ENCODE measurements at regions not wholly inside any gene's neighbourhood (a gene's known extent, or its start where the extent isn't known, plus 50 kb on each side); places are given as distances from the start of the nearest gene placed in this dataset.

- Histone ChIP-seq H3K9me3 (no peaks in the 10 kb centered on the region), H3K27ac (ENCODE audit: low read length) (no peak overlapping the region), H3K36me3 (ENCODE audit: control insufficient read depth in 2 of 2, extremely low read depth in 1 of 2, insufficient read depth in 1 of 2, low read length in 1 of 2) (no peaks in the 10 kb centered on the region), H3K4me1 (ENCODE audit: control insufficient read depth in 1 of 2, extremely low read depth in 1 of 2, insufficient read depth in 2 of 2, low read length in 2 of 2) (no peaks in the 10 kb centered on the region), H3K27me3 (replicated peaks in 1 of 2; ENCODE audit: control insufficient read depth in 2 of 2, extremely low read depth in 1 of 2, insufficient read depth in 2 of 2, low read length in 1 of 2) (no peaks in the 10 kb centered on the region), H3K4me3 (ENCODE audit: control insufficient read depth in 1 of 2, extremely low read depth in 1 of 2, low read length in 1 of 2) (no peak overlapping the region)
- Mint-ChIP-seq H3K36me3 (no peaks in the 10 kb centered on the region), H3K27ac (no peak overlapping the region), H3K9me3 (peaks cover 0 to 20% (median 17%) of the 10 kb centered on the region in 3 donors), H3K4me1 (no peaks in the 10 kb centered on the region), H3K4me3 (no peak overlapping the region), H3K27me3 (no peaks in the 10 kb centered on the region)
- ChIA-PET POLR2A (no interaction called here), CTCF (no interaction called here)
- ATAC-seq (replicated peaks in 1 of 4) = no peak
- no peak for DNase-seq
- 50% methylated on average over 1 of the region's 2 CpGs for WGBS (ENCODE audit: insufficient coverage)
Observed at GRCh38 chr4:178385481-178385880, 943.2 kb upstream of the AGA start.

DNA sequence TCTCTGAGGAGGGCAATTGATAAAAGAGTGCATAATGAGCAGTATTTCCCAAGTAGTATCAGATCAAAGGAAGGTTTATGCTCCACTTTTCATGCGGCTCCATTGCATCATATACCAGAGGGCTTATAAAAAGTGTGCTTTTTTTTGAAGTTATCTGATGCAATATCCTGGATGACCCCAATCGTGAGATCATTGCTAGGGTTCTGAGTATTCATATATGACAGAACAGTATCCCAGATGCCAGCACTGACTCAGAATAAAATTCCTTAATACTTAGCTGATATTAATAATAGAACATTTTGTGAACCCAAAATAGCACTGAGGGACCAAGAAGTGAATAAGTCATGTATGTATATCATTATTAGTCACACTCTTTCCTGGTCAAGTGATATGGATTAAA, 945.5 kb upstream of the AGA start:
- ATAC-seq (replicated peaks in 1 of 4) (no peak), DNase-seq (no peak)
- Histone ChIP-seq H3K27me3 (replicated peaks in 1 of 2; ENCODE audit: control insufficient read depth in 2 of 2, extremely low read depth in 1 of 2, insufficient read depth in 2 of 2, low read length in 1 of 2) (no peaks in the 10 kb centered on the region), H3K4me3 (ENCODE audit: control insufficient read depth in 1 of 2, extremely low read depth in 1 of 2, low read length in 1 of 2) (no peak overlapping the region), H3K4me1 (ENCODE audit: control insufficient read depth in 1 of 2, extremely low read depth in 1 of 2, insufficient read depth in 2 of 2, low read length in 2 of 2) (no peaks in the 10 kb centered on the region), H3K36me3 (ENCODE audit: control insufficient read depth in 2 of 2, extremely low read depth in 1 of 2, insufficient read depth in 1 of 2, low read length in 1 of 2) (no peaks in the 10 kb centered on the region), H3K27ac (ENCODE audit: low read length) (no peak overlapping the region), H3K9me3 (no peaks in the 10 kb centered on the region)
- Mint-ChIP-seq H3K36me3 (no peaks in the 10 kb centered on the region), H3K4me1 (no peaks in the 10 kb centered on the region), H3K27ac (no peak overlapping the region), H3K4me3 (no peak overlapping the region), H3K27me3 (no peaks in the 10 kb centered on the region), H3K9me3 (peaks cover 1 to 20% (median 17%) of the 10 kb centered on the region in 3 donors)
- WGBS (ENCODE audit: insufficient coverage) = 100% methylated on average over 1 of the region's 2 CpGs
- CTCF ChIA-PET = no interaction called here
- POLR2A ChIA-PET = no interaction called here

DNA sequence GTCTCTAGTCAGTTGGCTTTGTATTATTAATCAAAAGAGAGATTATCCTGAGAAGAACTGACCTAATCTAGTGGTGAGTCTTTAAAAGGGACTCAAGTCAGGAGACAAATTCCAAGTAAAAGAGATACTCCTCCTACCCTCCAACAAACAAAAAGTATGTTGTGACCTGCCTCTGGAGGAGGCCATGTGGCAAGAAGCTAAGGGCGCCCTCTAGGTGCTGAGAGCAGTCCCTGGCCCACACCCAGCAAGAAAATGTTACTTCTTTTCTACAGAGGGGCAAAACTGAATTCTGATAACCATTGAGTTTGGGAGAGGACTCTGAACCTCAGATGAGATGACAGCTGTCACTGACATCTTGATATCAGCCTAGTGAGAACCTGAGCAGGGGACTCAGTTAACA, 953.6 kb upstream of the AGA start:
- no peaks in the 10 kb centered on the region for H3K9me3 ChIP-seq
- Mint-ChIP-seq H3K27me3 (no peaks in the 10 kb centered on the region), H3K36me3 (no peaks in the 10 kb centered on the region), H3K9me3 (peaks cover 3 to 14% (median 10%) of the 10 kb centered on the region in 3 donors), H3K4me1 (no peaks in the 10 kb centered on the region), H3K27ac (no peak overlapping the region), H3K4me3 (no peak overlapping the region)
- H3K4me1 ChIP-seq (ENCODE audit: control insufficient read depth in 1 of 2, extremely low read depth in 1 of 2, insufficient read depth in 2 of 2, low read length in 2 of 2) = no peaks in the 10 kb centered on the region
- ChIA-PET POLR2A (no interaction called here), CTCF (no interaction called here)
- H3K27ac ChIP-seq (ENCODE audit: low read length) = no peak overlapping the region
- H3K4me3 ChIP-seq (ENCODE audit: control insufficient read depth in 1 of 2, extremely low read depth in 1 of 2, low read length in 1 of 2) = no peak overlapping the region
- no peaks in the 10 kb centered on the region for H3K27me3 ChIP-seq (replicated peaks in 1 of 2; ENCODE audit: control insufficient read depth in 2 of 2, extremely low read depth in 1 of 2, insufficient read depth in 2 of 2, low read length in 1 of 2)
- ATAC-seq (replicated peaks in 1 of 4) (no peak), DNase-seq (no peak)
- no CpG with 5 or more reads among the region's 1 CpG for WGBS (ENCODE audit: insufficient coverage)
- no peaks in the 10 kb centered on the region for H3K36me3 ChIP-seq (ENCODE audit: control insufficient read depth in 2 of 2, extremely low read depth in 1 of 2, insufficient read depth in 1 of 2, low read length in 1 of 2)

- POLR2A ChIA-PET = no interaction called here
- Mint-ChIP-seq H3K27me3 (no peaks in the 10 kb centered on the region), H3K4me3 (no peak overlapping the region), H3K9me3 (peaks cover 0 to 4% (median 0%) of the 10 kb centered on the region in 3 donors), H3K27ac (no peak overlapping the region), H3K36me3 (no peaks in the 10 kb centered on the region), H3K4me1 (no peaks in the 10 kb centered on the region)
- Histone ChIP-seq H3K4me1 (ENCODE audit: control insufficient read depth in 1 of 2, extremely low read depth in 1 of 2, insufficient read depth in 2 of 2, low read length in 2 of 2) (no peaks in the 10 kb centered on the region), H3K9me3 (no peaks in the 10 kb centered on the region), H3K36me3 (ENCODE audit: control insufficient read depth in 2 of 2, extremely low read depth in 1 of 2, insufficient read depth in 1 of 2, low read length in 1 of 2) (no peaks in the 10 kb centered on the region), H3K27me3 (replicated peaks in 1 of 2; ENCODE audit: control insufficient read depth in 2 of 2, extremely low read depth in 1 of 2, insufficient read depth in 2 of 2, low read length in 1 of 2) (no peaks in the 10 kb centered on the region), H3K27ac (ENCODE audit: low read length) (no peak overlapping the region), H3K4me3 (ENCODE audit: control insufficient read depth in 1 of 2, extremely low read depth in 1 of 2, low read length in 1 of 2) (no peak overlapping the region)
- CTCF ChIA-PET = no interaction called here
- no peak for DNase-seq
- no peak for ATAC-seq (replicated peaks in 1 of 4)
- WGBS (ENCODE audit: insufficient coverage) = no CpG with 5 or more reads among the region's 1 CpG
Observed at GRCh38 chr4:178412455-178412854, 970.2 kb upstream of the AGA start.

GRCh38 chr4:178414042-178414441, 971.8 kb upstream of the AGA start:
- Histone ChIP-seq H3K27me3 (replicated peaks in 1 of 2; ENCODE audit: control insufficient read depth in 2 of 2, extremely low read depth in 1 of 2, insufficient read depth in 2 of 2, low read length in 1 of 2) (no peaks in the 10 kb centered on the region), H3K36me3 (ENCODE audit: control insufficient read depth in 2 of 2, extremely low read depth in 1 of 2, insufficient read depth in 1 of 2, low read length in 1 of 2) (no peaks in the 10 kb centered on the region), H3K9me3 (no peaks in the 10 kb centered on the region), H3K4me1 (ENCODE audit: control insufficient read depth in 1 of 2, extremely low read depth in 1 of 2, insufficient read depth in 2 of 2, low read length in 2 of 2) (no peaks in the 10 kb centered on the region), H3K4me3 (ENCODE audit: control insufficient read depth in 1 of 2, extremely low read depth in 1 of 2, low read length in 1 of 2) (no peak overlapping the region), H3K27ac (ENCODE audit: low read length) (no peak overlapping the region)
- DNase-seq (no peak), ATAC-seq (replicated peaks in 1 of 4) (no peak)
- no CpG with 5 or more reads among the region's 4 CpGs for WGBS (ENCODE audit: insufficient coverage)
- no peak overlapping the region for H3K27ac Mint-ChIP-seq
- no peaks in the 10 kb centered on the region for H3K27me3 Mint-ChIP-seq
- no peaks in the 10 kb centered on the region for H3K36me3 Mint-ChIP-seq
- ChIA-PET CTCF (no interaction called here), POLR2A (no interaction called here)
- H3K4me1 Mint-ChIP-seq = no peaks in the 10 kb centered on the region
- peaks cover 0 to 4% (median 0%) of the 10 kb centered on the region in 3 donors for H3K9me3 Mint-ChIP-seq
- no peak overlapping the region for H3K4me3 Mint-ChIP-seq

GRCh38 chr4:178414881-178415446, 972.7 kb upstream of the AGA start:
- Histone ChIP-seq H3K27me3 (replicated peaks in 1 of 2; ENCODE audit: control insufficient read depth in 2 of 2, extremely low read depth in 1 of 2, insufficient read depth in 2 of 2, low read length in 1 of 2) (no peaks in the 10 kb centered on the region), H3K4me3 (ENCODE audit: control insufficient read depth in 1 of 2, extremely low read depth in 1 of 2, low read length in 1 of 2) (no peak overlapping the region), H3K4me1 (ENCODE audit: control insufficient read depth in 1 of 2, extremely low read depth in 1 of 2, insufficient read depth in 2 of 2, low read length in 2 of 2) (no peaks in the 10 kb centered on the region), H3K36me3 (ENCODE audit: control insufficient read depth in 2 of 2, extremely low read depth in 1 of 2, insufficient read depth in 1 of 2, low read length in 1 of 2) (no peaks in the 10 kb centered on the region), H3K9me3 (no peaks in the 10 kb centered on the region), H3K27ac (ENCODE audit: low read length) (no peak overlapping the region)
- ATAC-seq (replicated peaks in 1 of 4) = no peak
- H3K4me3 Mint-ChIP-seq = no peak overlapping the region
- H3K36me3 Mint-ChIP-seq = no peaks in the 10 kb centered on the region
- no peak for DNase-seq
- no peaks in the 10 kb centered on the region for H3K4me1 Mint-ChIP-seq
- H3K9me3 Mint-ChIP-seq = peaks cover 0 to 4% (median 0%) of the 10 kb centered on the region in 3 donors
- H3K27ac Mint-ChIP-seq = no peak overlapping the region
- no peaks in the 10 kb centered on the region for H3K27me3 Mint-ChIP-seq
- ChIA-PET POLR2A (no interaction called here), CTCF (no interaction called here)
- 95% methylated on average over 12 of the region's 18 CpGs for WGBS (ENCODE audit: insufficient coverage)

GRCh38 chr4:178415925-178416324, 973.7 kb upstream of the AGA start:
- no peaks in the 10 kb centered on the region for H3K4me1 ChIP-seq (ENCODE audit: control insufficient read depth in 1 of 2, extremely low read depth in 1 of 2, insufficient read depth in 2 of 2, low read length in 2 of 2)
- no peak overlapping the region for H3K4me3 Mint-ChIP-seq
- ATAC-seq (replicated peaks in 1 of 4) (no peak), DNase-seq (no peak)
- POLR2A ChIA-PET = no interaction called here
- no peaks in the 10 kb centered on the region for H3K27me3 Mint-ChIP-seq
- H3K4me1 Mint-ChIP-seq = no peaks in the 10 kb centered on the region
- H3K36me3 ChIP-seq (ENCODE audit: control insufficient read depth in 2 of 2, extremely low read depth in 1 of 2, insufficient read depth in 1 of 2, low read length in 1 of 2) = no peaks in the 10 kb centered on the region
- H3K9me3 Mint-ChIP-seq = no peaks in the 10 kb centered on the region
- CTCF ChIA-PET = no interaction called here
- no peaks in the 10 kb centered on the region for H3K9me3 ChIP-seq
- no peaks in the 10 kb centered on the region for H3K36me3 Mint-ChIP-seq
- no peaks in the 10 kb centered on the region for H3K27me3 ChIP-seq (replicated peaks in 1 of 2; ENCODE audit: control insufficient read depth in 2 of 2, extremely low read depth in 1 of 2, insufficient read depth in 2 of 2, low read length in 1 of 2)
- H3K27ac ChIP-seq (ENCODE audit: low read length) = no peak overlapping the region
- no peak overlapping the region for H3K4me3 ChIP-seq (ENCODE audit: control insufficient read depth in 1 of 2, extremely low read depth in 1 of 2, low read length in 1 of 2)
- no peak overlapping the region for H3K27ac Mint-ChIP-seq
- WGBS (ENCODE audit: insufficient coverage) = 91% methylated on average over 12 of the region's 14 CpGs
